Left ventricle myocardium inferior (tissue), 1 donor: ENCODE measurements at regions not wholly inside any gene's neighbourhood (a gene's known extent, or its start where the extent isn't known, plus 50 kb on each side); places are given as distances from the start of the nearest gene placed in this dataset.

Source experiments
- DNase-seq: peaks from one replicate; pipeline ENCODE4 v3.0.0-alpha.2; 2020
- H3K27ac ChIP-seq: fragments of 200-600 bp; replicated peaks from 2 replicates; pipeline ENCODE4 v1.8.0; 2021
- H3K27me3 ChIP-seq: fragments of 200-600 bp; 2 replicates; pipeline ENCODE4 v1.8.0; 2021; ENCODE audit warnings: low read depth
- H3K36me3 ChIP-seq: fragments of 200-600 bp; 2 replicates; pipeline ENCODE4 v1.8.0; 2021
- H3K4me1 ChIP-seq: fragments of 200-600 bp; 2 replicates; pipeline ENCODE4 v1.8.0; 2021
- H3K4me3 ChIP-seq: fragments of 200-600 bp; 2 replicates; pipeline ENCODE4 v1.8.0; 2021; ENCODE audit warnings: mild to moderate bottlenecking, moderate library complexity
- H3K9me3 ChIP-seq: fragments of 200-600 bp; replicated peaks from 2 replicates; pipeline ENCODE4 v1.8.0; 2021
- intact Hi-C: fragments of 100-400 bp; cut with micrococcal nuclease; formaldehyde crosslinking; loops from one replicate; pipeline ENCODE4 v1.11.0; 2022
- TF ChIP-seq, protein P1 (sequence below): fragments of 200-600 bp; IDR thresholded peaks from 2 replicates; pipeline ENCODE4 v1.8.0; 2021; ENCODE audit warnings: antibody characterized with exemption, mild to moderate bottlenecking, borderline replicate concordance
- donor health status: DM: no; HTN: yes; CAD: no; lungs with severe emphysema.

DNA sequence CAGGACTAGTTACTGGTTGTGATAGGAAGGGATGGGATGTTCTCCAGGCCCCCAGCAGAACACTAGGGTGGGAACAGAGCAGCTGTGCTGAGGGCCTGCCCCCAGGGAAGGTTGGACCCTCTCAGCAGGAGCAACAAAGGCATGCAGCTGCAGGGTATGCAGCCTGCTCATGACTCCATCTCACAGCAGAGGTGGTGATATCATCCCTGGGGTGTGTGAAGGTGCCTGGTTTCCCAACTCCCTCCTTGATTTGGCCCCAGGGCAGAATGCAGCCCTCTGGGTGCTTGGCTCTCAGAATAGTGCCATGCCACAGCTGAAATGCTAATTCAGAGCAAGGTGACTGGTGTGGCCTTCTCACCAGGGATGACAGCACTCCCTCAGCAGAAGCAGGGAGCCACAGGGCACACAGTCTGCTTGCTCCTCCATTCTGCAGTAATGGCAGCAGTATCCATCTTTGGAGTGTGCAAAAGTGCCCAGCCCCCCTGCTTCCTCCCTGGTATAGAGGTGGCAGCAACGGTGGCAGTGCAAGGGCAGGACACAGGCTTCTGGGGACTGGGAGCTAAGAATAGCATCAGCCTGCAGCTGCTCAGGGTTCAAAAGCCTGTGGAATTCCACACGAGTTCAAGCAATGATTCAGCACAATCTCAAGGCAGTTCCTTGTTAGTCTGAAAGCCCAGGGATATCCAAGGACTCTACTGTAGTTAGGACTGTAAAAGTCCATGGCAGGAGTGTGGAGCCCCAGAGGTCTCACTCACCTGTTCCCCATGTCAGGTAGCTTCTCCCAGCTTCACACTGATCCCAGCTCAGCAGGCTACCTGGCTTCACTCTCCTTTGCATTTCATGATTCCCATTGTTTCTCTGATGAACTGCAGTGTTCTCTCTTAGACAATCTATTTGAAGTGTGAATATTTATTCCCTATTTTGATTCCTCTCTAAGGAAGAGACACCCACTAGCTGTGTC lies 298.1 kb upstream of the FOXG1 start:
- intact Hi-C loops, result no loop called here
- Histone ChIP-seq H3K4me3 (no peak overlapping the region), H3K9me3 (peaks cover 32% of the 10 kb centered on the region), H3K36me3 (no peaks in the 10 kb centered on the region), H3K27ac (no peak overlapping the region), H3K27me3 (no peaks in the 10 kb centered on the region), H3K4me1 (no peaks in the 10 kb centered on the region)
- DNase-seq, result no peak
- TF ChIP-seq, protein P1, sequence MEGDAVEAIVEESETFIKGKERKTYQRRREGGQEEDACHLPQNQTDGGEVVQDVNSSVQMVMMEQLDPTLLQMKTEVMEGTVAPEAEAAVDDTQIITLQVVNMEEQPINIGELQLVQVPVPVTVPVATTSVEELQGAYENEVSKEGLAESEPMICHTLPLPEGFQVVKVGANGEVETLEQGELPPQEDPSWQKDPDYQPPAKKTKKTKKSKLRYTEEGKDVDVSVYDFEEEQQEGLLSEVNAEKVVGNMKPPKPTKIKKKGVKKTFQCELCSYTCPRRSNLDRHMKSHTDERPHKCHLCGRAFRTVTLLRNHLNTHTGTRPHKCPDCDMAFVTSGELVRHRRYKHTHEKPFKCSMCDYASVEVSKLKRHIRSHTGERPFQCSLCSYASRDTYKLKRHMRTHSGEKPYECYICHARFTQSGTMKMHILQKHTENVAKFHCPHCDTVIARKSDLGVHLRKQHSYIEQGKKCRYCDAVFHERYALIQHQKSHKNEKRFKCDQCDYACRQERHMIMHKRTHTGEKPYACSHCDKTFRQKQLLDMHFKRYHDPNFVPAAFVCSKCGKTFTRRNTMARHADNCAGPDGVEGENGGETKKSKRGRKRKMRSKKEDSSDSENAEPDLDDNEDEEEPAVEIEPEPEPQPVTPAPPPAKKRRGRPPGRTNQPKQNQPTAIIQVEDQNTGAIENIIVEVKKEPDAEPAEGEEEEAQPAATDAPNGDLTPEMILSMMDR, result no peak

DNA sequence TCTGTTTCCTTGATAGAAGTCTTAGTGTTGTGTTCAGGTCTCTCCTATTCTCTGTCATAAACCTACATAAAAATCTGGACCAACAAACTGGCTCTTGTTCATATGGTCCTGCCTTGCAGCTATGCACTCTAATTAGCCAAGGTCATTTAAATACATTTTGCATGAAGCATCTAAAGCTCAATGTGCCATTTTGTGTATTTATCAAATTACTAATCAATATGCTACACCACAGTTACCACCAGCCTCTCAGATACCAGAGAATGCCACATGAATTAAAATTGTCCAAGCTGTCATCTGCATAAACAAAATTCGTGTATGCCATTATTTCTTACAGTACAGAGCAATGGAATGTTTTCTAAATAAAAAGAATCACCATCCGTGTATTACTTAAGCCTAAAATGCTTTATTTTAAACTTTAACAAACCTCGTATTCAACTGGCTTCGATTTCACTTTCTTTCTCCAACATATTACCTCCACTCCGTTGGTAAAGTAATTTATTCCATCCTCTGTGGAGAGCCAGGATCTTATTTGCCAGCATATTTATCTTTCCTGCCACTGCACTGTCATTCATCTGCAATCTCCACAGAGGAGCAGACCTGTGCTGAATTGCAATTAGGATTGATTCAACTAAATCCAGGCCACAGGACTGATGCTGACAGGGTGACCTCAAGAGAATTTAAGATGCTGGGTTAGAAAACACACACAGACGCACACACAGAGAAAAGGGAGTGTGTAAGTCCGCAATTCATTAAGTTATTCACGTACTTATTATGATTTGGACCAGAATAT lies 284.1 kb upstream of the FOXG1 start:
- Histone ChIP-seq H3K27ac (no peak overlapping the region), H3K4me3 (no peak overlapping the region), H3K4me1 (no peaks in the 10 kb centered on the region), H3K27me3 (no peaks in the 10 kb centered on the region), H3K9me3 (peaks cover 4% of the 10 kb centered on the region), H3K36me3 (no peaks in the 10 kb centered on the region)
- TF ChIP-seq, protein P1, result no peak
- intact Hi-C loops, result no loop called here
- no peak for DNase-seq

DNA sequence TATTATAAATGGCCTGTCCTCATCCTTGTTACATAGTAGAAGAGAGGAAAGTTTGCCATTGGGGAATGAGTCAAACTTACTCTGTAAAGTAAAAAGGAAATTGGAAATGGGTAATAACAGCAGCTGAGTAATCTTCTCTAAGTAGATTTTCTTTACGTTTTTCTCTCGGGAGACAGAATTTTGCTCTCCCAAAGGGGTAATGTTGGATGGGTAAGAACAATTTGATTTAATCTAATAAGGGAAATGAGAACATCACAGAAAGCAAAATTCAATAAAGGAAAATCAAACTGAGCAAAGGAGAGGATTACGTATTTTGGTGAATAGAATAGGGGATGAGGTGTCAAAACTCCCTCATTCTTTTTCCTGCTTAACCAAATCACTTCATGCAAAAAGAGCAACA lies 283.1 kb upstream of the FOXG1 start:
- Histone ChIP-seq H3K9me3 (peaks cover under 1% of the 10 kb centered on the region), H3K27me3 (no peaks in the 10 kb centered on the region), H3K36me3 (no peaks in the 10 kb centered on the region), H3K4me3 (no peak overlapping the region), H3K27ac (no peak overlapping the region), H3K4me1 (no peaks in the 10 kb centered on the region)
- DNase-seq, result no peak
- TF ChIP-seq, protein P1, result no peak
- intact Hi-C loops, result no loop called here

DNA sequence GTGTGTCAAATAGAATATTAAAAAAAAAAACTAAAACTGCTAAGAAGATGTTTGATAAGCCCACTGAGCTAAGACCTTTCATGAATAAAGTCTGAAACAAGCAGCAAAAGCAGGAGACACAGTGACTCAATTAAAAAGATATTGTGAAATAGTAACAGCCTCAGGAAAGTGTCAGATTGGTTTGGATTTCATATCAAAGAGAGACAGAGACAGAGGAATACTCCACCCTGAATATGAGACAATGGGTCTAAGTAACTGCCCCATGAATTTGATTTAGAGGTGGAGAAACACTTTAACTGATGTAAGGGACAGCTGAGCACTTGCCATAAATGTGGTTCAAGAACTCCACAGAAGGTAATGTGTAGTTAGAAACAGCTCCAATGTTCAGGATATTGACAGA lies 277.9 kb upstream of the FOXG1 start:
- DNase-seq, result no peak
- intact Hi-C loops, result no loop called here
- Histone ChIP-seq H3K36me3 (no peaks in the 10 kb centered on the region), H3K27me3 (no peaks in the 10 kb centered on the region), H3K9me3 (no peaks in the 10 kb centered on the region), H3K4me3 (no peak overlapping the region), H3K27ac (no peak overlapping the region), H3K4me1 (no peaks in the 10 kb centered on the region)
- TF ChIP-seq, protein P1, result no peak

DNA sequence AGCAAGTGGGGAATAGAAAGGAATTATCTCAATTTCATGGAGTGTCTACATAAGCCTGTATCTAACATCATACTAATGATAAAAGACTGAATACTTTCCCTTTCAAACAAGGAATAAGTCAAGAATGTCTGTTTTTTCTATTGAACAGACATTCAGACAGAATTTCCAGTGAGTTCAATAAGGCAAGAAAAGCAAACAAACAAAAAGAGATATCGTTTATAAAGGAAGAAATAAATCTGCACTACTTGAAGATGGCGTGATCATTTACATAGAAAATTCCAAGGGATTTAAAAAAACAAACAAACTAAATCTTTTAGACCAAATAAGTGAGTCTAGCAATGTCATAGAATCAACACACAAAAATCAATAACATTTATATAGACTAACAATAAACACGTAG lies 273.1 kb upstream of the FOXG1 start:
- Histone ChIP-seq H3K4me1 (no peaks in the 10 kb centered on the region), H3K9me3 (no peaks in the 10 kb centered on the region), H3K4me3 (no peak overlapping the region), H3K27ac (no peak overlapping the region), H3K36me3 (no peaks in the 10 kb centered on the region), H3K27me3 (no peaks in the 10 kb centered on the region)
- DNase-seq, result no peak
- TF ChIP-seq, protein P1, result no peak
- intact Hi-C loops, result no loop called here
